Nephron progenitor cell (in vitro differentiated cells): ENCODE measurements at regions not wholly inside any gene's neighbourhood (a gene's known extent, or its start where the extent isn't known, plus 50 kb on each side); places are given as distances from the start of the nearest gene placed in this dataset.

Experiments
- DNase-seq: peaks from one replicate; pipeline ENCODE4 v3.0.0; 2021
- H3K27ac Mint-ChIP-seq: 2 replicates; pipeline ENCODE4 v1.8.0; 2021; ENCODE audit warnings: mild to moderate bottlenecking, moderate library complexity, mixed read lengths
- H3K27me3 Mint-ChIP-seq: 2 replicates; pipeline ENCODE4 v1.8.0; 2021; ENCODE audit warnings: mild to moderate bottlenecking, low read depth, mixed read lengths; ENCODE audit not compliant: poor library complexity
- H3K36me3 Mint-ChIP-seq: 2 replicates; pipeline ENCODE4 v1.8.0; 2021; ENCODE audit warnings: low read depth, mixed read lengths
- H3K4me1 Mint-ChIP-seq: 2 replicates; pipeline ENCODE4 v1.8.0; 2021; ENCODE audit warnings: mixed read lengths
- H3K4me3 Mint-ChIP-seq: 2 replicates; pipeline ENCODE4 v1.8.0; 2021; ENCODE audit warnings: mild to moderate bottlenecking, moderate library complexity, mixed read lengths
- H3K9me3 Mint-ChIP-seq: 2 replicates; pipeline ENCODE4 v1.8.0; 2021; ENCODE audit warnings: mild to moderate bottlenecking, moderate library complexity, mixed read lengths
- CTCF ChIP-seq: fragments of 200-600 bp; sonication (generic); IDR thresholded peaks from 2 replicates; pipeline ENCODE4 v1.5.0; 2021; ENCODE audit warnings: antibody characterized with exemption

GRCh38 chr5:15209053-15209762 is 290.8 kb upstream of the FBXL7 start:
- Mint-ChIP-seq H3K27ac (no peak overlapping the region), H3K36me3 (no peaks in the 10 kb centered on the region), H3K27me3 (no peaks in the 10 kb centered on the region)

GRCh38 chr5:15206133-15206532 is 293.8 kb upstream of the FBXL7 start:
- TF ChIP-seq CTCF, result no peak
- H3K36me3 Mint-ChIP-seq, result no peaks in the 10 kb centered on the region
- no peak overlapping the region for H3K27ac Mint-ChIP-seq
- no peak for DNase-seq
- H3K4me1 Mint-ChIP-seq, result no peaks in the 10 kb centered on the region
- H3K27me3 Mint-ChIP-seq, result peaks cover 3% of the 10 kb centered on the region
- H3K9me3 Mint-ChIP-seq, result no peaks in the 10 kb centered on the region
- no peak overlapping the region for H3K4me3 Mint-ChIP-seq

More at GRCh38 chr5:15209053-15209762, 290.8 kb upstream of the FBXL7 start:
- TF ChIP-seq CTCF, result no peak
- Mint-ChIP-seq H3K4me3 (no peak overlapping the region), H3K4me1 (no peaks in the 10 kb centered on the region), H3K9me3 (no peaks in the 10 kb centered on the region)
- no peak for DNase-seq

- no peak overlapping the region for H3K4me3 Mint-ChIP-seq
- H3K27me3 Mint-ChIP-seq, result peaks cover 3% of the 10 kb centered on the region
Measured at GRCh38 chr5:15203376-15203775, 296.6 kb upstream of the FBXL7 start.

GRCh38 chr5:15191012-15191411 is 309.0 kb upstream of the FBXL7 start:
- TF ChIP-seq CTCF, result no peak
- Mint-ChIP-seq H3K4me3 (no peak overlapping the region), H3K36me3 (no peaks in the 10 kb centered on the region), H3K4me1 (no peaks in the 10 kb centered on the region), H3K9me3 (peaks cover 4% of the 10 kb centered on the region), H3K27ac (no peak overlapping the region), H3K27me3 (no peaks in the 10 kb centered on the region)
- DNase-seq, result no peak

More at GRCh38 chr5:15203376-15203775, 296.6 kb upstream of the FBXL7 start:
- DNase-seq, result no peak
- Mint-ChIP-seq H3K4me1 (no peaks in the 10 kb centered on the region), H3K36me3 (no peaks in the 10 kb centered on the region), H3K27ac (no peak overlapping the region), H3K9me3 (peaks cover 4% of the 10 kb centered on the region)
- TF ChIP-seq CTCF, result no peak

GRCh38 chr5:15183520-15183919 is 311.9 kb upstream of the ANKH start:
- no peak for DNase-seq
- Mint-ChIP-seq H3K4me1 (no peaks in the 10 kb centered on the region), H3K4me3 (no peak overlapping the region), H3K27ac (no peak overlapping the region), H3K9me3 (peaks cover 7% of the 10 kb centered on the region), H3K36me3 (no peaks in the 10 kb centered on the region), H3K27me3 (no peaks in the 10 kb centered on the region)
- no peak for TF ChIP-seq CTCF

GRCh38 chr5:15170173-15170572 is 298.6 kb upstream of the ANKH start:
- peaks cover 8% of the 10 kb centered on the region for H3K27me3 Mint-ChIP-seq
- no peak for TF ChIP-seq CTCF
- H3K4me3 Mint-ChIP-seq, result no peak overlapping the region
- no peaks in the 10 kb centered on the region for H3K4me1 Mint-ChIP-seq
- H3K36me3 Mint-ChIP-seq, result no peaks in the 10 kb centered on the region
- H3K27ac Mint-ChIP-seq, result no peak overlapping the region
- peaks cover 18% of the 10 kb centered on the region for H3K9me3 Mint-ChIP-seq
- no peak for DNase-seq
